Left ventricle myocardium superior (tissue), 1 donor: ENCODE measurements at regions not wholly inside any gene's neighbourhood (a gene's known extent, or its start where the extent isn't known, plus 50 kb on each side); places are given as distances from the start of the nearest gene placed in this dataset.
A peak's percentile ranks its signal among the peaks of the same experiment; 100 is the strongest.

Experiments
- ATAC-seq: fragments of 200-7000 bp; cut with Tn5 transposase; one replicate; pipeline ENCODE4 v1.9.1; 2020; ENCODE audit warnings: mild to moderate bottlenecking, moderate library complexity
- DNase-seq: peaks from one replicate; pipeline ENCODE4 v3.0.0-alpha.2; 2020
- intact Hi-C: fragments of 100-400 bp; cut with micrococcal nuclease; formaldehyde crosslinking; loops from one replicate; pipeline ENCODE4 v1.11.0; 2022
- donor health status: DM: no; HTN: yes; CAD: no; lungs with severe emphysema.

GRCh38 chr1:106868828-106869227 lies 187.6 kb upstream of the PRMT6 start:
- ATAC-seq (no peak), DNase-seq (no peak)
- intact Hi-C loops: no loop called here

GRCh38 chr1:106875622-106876021 lies 180.9 kb upstream of the PRMT6 start:
- ATAC-seq (no peak), DNase-seq (no peak)
- intact Hi-C loops: no loop called here

GRCh38 chr1:106876384-106876783 lies 180.1 kb upstream of the PRMT6 start:
- intact Hi-C loops: no loop called here
- DNase-seq (no peak), ATAC-seq (no peak)

- intact Hi-C loops: no loop called here
- ATAC-seq (peak; percentile 99), DNase-seq (peak; percentile 66)
Measured at GRCh38 chr1:106879538-106879937, 176.9 kb upstream of the PRMT6 start.

GRCh38 chr1:106880226-106880625 lies 176.2 kb upstream of the PRMT6 start:
- DNase-seq: no peak
- intact Hi-C loops: no loop called here
- peak; percentile 66 for ATAC-seq

- ATAC-seq (no peak), DNase-seq (no peak)
- intact Hi-C loops: no loop called here
Measured at GRCh38 chr1:106883208-106883607, 173.3 kb upstream of the PRMT6 start.

GRCh38 chr1:106889059-106889458 lies 167.4 kb upstream of the PRMT6 start:
- no peak for DNase-seq
- intact Hi-C loops: no loop called here
- no peak for ATAC-seq

- intact Hi-C loops: no loop called here
- DNase-seq (no peak), ATAC-seq (no peak)
Measured at GRCh38 chr1:106889583-106889982, 166.9 kb upstream of the PRMT6 start.

GRCh38 chr1:106897976-106898375 lies 158.5 kb upstream of the PRMT6 start:
- DNase-seq: no peak
- intact Hi-C loops: no loop called here
- no peak for ATAC-seq

GRCh38 chr1:106899644-106900043 lies 156.8 kb upstream of the PRMT6 start:
- intact Hi-C loops: no loop called here
- DNase-seq: no peak
- no peak for ATAC-seq

- intact Hi-C loops: no loop called here
- DNase-seq (no peak), ATAC-seq (no peak)
Measured at GRCh38 chr1:106907795-106908194, 148.7 kb upstream of the PRMT6 start.

- intact Hi-C loops: no loop called here
- no peak for DNase-seq
- no peak for ATAC-seq
Measured at GRCh38 chr1:106908689-106909088, 147.8 kb upstream of the PRMT6 start.

- DNase-seq: no peak
- ATAC-seq: no peak
- intact Hi-C loops: no loop called here
Measured at GRCh38 chr1:106910798-106911197, 145.7 kb upstream of the PRMT6 start.

GRCh38 chr1:106912131-106912530 lies 144.3 kb upstream of the PRMT6 start:
- intact Hi-C loops: no loop called here
- ATAC-seq: no peak
- DNase-seq: no peak

GRCh38 chr1:106921186-106921585 lies 135.3 kb upstream of the PRMT6 start:
- DNase-seq (no peak), ATAC-seq (no peak)
- intact Hi-C loops: no loop called here

- DNase-seq (no peak), ATAC-seq (no peak)
- intact Hi-C loops: no loop called here
Measured at GRCh38 chr1:106924360-106924759, 132.1 kb upstream of the PRMT6 start.

- no peak for DNase-seq
- ATAC-seq: no peak
- intact Hi-C loops: no loop called here
Measured at GRCh38 chr1:106925750-106926149, 130.7 kb upstream of the PRMT6 start.

- DNase-seq: no peak
- intact Hi-C loops: no loop called here
- ATAC-seq: no peak
Measured at GRCh38 chr1:106926803-106927582, 129.5 kb upstream of the PRMT6 start.

GRCh38 chr1:106937104-106937503 lies 119.4 kb upstream of the PRMT6 start:
- intact Hi-C loops: no loop called here
- DNase-seq (no peak), ATAC-seq (no peak)

- intact Hi-C loops: no loop called here
- DNase-seq (no peak), ATAC-seq (no peak)
Measured at GRCh38 chr1:106944721-106945120, 111.8 kb upstream of the PRMT6 start.

GRCh38 chr1:106952776-106953175 lies 103.7 kb upstream of the PRMT6 start:
- DNase-seq (no peak), ATAC-seq (no peak)
- intact Hi-C loops: no loop called here
